ENCODE measurements at regions not wholly inside any gene's neighbourhood (a gene's known extent, or its start where the extent isn't known, plus 50 kb on each side); places are given as distances from the start of the nearest gene placed in this dataset.

- TF ChIP-seq, protein P1, sequence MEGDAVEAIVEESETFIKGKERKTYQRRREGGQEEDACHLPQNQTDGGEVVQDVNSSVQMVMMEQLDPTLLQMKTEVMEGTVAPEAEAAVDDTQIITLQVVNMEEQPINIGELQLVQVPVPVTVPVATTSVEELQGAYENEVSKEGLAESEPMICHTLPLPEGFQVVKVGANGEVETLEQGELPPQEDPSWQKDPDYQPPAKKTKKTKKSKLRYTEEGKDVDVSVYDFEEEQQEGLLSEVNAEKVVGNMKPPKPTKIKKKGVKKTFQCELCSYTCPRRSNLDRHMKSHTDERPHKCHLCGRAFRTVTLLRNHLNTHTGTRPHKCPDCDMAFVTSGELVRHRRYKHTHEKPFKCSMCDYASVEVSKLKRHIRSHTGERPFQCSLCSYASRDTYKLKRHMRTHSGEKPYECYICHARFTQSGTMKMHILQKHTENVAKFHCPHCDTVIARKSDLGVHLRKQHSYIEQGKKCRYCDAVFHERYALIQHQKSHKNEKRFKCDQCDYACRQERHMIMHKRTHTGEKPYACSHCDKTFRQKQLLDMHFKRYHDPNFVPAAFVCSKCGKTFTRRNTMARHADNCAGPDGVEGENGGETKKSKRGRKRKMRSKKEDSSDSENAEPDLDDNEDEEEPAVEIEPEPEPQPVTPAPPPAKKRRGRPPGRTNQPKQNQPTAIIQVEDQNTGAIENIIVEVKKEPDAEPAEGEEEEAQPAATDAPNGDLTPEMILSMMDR (IDR thresholded peaks at IDR 0.05; ENCODE audit: extremely low read depth, missing control alignments): no peak
- no peak for DNase-seq (ENCODE audit: low spot score)
Measured at GRCh38 chr5:91910247-91910646, 527.1 kb upstream of the ARRDC3 start.

- TF ChIP-seq, protein P1 (IDR thresholded peaks at IDR 0.05; ENCODE audit: extremely low read depth, missing control alignments): no peak
- DNase-seq (ENCODE audit: low spot score): no peak
Measured at GRCh38 chr5:91906494-91906893, 523.4 kb upstream of the ARRDC3 start.

DNA sequence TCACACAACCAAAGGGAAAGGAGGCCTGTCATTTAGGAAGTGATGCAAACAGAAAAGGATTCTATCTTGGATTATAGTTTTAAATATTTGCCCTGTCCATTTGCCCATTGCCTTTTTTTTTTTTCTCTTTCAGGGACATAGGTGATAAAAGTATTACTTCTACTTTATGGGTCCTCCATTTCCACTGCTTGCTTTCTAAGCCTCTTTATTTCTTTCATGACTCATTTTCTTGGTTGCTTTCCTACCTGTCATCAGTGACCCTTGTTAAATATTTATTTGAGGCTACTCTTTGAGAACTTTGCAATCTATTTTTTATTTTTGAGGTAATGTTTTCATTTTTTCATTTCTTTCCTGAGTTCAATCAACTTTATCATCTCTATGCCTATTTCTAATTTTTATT lies 522.9 kb upstream of the ARRDC3 start:
- DNase-seq (ENCODE audit: low spot score): no peak
- TF ChIP-seq, protein P1 (IDR thresholded peaks at IDR 0.05; ENCODE audit: extremely low read depth, missing control alignments): no peak

GRCh38 chr5:91898898-91899297 lies 515.8 kb upstream of the ARRDC3 start:
- TF ChIP-seq, protein P1 (IDR thresholded peaks at IDR 0.05; ENCODE audit: extremely low read depth, missing control alignments): no peak
- DNase-seq (ENCODE audit: low spot score): no peak

GRCh38 chr5:91898019-91898418 lies 514.9 kb upstream of the ARRDC3 start:
- TF ChIP-seq, protein P1 (IDR thresholded peaks at IDR 0.05; ENCODE audit: extremely low read depth, missing control alignments): no peak
- DNase-seq (ENCODE audit: low spot score): no peak

GRCh38 chr5:91888810-91889209 lies 505.7 kb upstream of the ARRDC3 start:
- TF ChIP-seq, protein P1 (IDR thresholded peaks at IDR 0.05; ENCODE audit: extremely low read depth, missing control alignments): no peak
- no peak for DNase-seq (ENCODE audit: low spot score)

DNA sequence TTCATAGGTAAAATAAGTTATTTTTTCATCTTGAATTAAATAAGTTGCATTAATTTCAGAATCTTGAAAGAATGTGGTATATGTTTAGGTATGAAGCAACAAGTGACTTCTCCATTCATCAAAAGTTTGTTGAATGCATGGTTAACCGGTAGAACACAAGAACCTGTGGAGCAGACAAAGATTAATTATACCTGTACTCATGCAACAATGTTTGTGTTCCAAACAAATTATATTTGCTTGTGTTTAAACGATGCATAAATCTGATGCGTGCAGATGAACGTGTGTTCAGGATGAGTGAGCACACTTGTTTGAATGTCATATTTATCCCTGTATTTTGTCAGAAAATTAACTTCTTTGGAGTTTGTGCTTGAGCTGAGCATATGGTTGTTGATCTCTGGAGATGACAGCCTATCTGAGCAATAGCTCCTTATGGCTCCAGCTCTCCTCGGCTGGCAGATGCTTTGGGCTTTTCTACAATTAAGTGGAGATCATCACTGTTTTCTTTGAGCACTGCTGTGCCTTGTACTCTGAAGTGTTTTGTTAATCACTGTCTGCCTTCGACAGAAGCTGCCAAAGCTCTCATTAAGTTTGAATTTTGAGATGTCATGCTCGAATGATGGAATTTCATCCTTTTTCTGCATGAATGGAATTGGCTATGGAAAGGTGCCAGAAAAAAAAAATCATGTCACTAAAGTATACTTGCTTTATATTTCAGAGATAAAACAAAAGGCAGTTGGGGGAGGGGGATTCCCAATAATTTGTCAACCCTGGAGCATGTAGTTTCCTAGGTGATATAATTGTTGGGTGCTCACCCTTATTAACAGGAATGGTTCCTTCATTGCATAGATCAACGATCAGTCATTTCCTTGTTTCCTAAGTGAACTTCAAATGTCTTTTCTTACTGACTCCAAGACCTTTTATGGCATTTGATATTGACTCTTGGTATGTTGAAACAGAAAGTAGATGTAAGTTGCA lies 502.5 kb upstream of the ARRDC3 start:
- DNase-seq (ENCODE audit: low spot score): no peak
- TF ChIP-seq, protein P1 (IDR thresholded peaks at IDR 0.05; ENCODE audit: extremely low read depth, missing control alignments): no peak

All from GM20000 (cell line).